Parathyroid adenoma (tissue), 2 donors: ENCODE measurements at regions not wholly inside any gene's neighbourhood (a gene's known extent, or its start where the extent isn't known, plus 50 kb on each side); places are given as distances from the start of the nearest gene placed in this dataset.

Source experiments
- H2AFZ ChIP-seq: fragments of 300-600 bp; sonication (generic); one replicate; pipeline ENCODE4 v1.7.0; 2017; ENCODE audit warnings: antibody characterized with exemption, mild to moderate bottlenecking
- H3K27ac ChIP-seq: fragments of 300-600 bp; sonication (generic); one replicate; pipeline ENCODE4 v1.7.0; 2017
- H3K27me3 ChIP-seq: fragments of 300-600 bp; sonication (generic); one replicate; pipeline ENCODE4 v1.7.0; 2017; ENCODE audit warnings: low read length; ENCODE audit not compliant: control insufficient read depth, insufficient read depth
- H3K36me3 ChIP-seq: fragments of 300-600 bp; sonication (generic); one replicate; pipeline ENCODE4 v1.7.0; 2017; ENCODE audit warnings: low read length; ENCODE audit not compliant: control insufficient read depth, insufficient read depth
- H3K4me1 ChIP-seq: fragments of 300-600 bp; sonication (generic); one replicate; pipeline ENCODE4 v1.7.0; 2017; ENCODE audit warnings: control low read depth
- H3K4me2 ChIP-seq: fragments of 300-600 bp; sonication (generic); one replicate; pipeline ENCODE4 v1.7.0; 2017; ENCODE audit warnings: low read length
- H3K4me3 ChIP-seq: fragments of 300-600 bp; sonication (generic); one replicate; pipeline ENCODE4 v1.7.0; 2017; ENCODE audit warnings: low read depth, low read length
- H3K79me2 ChIP-seq: fragments of 300-600 bp; sonication (generic); one replicate; pipeline ENCODE4 v1.7.0; 2017; ENCODE audit warnings: control low read depth
- H3K9ac ChIP-seq: fragments of 300-600 bp; sonication (generic); one replicate; pipeline ENCODE4 v1.7.0; 2017; ENCODE audit warnings: mild to moderate bottlenecking
- H3K9me3 ChIP-seq: fragments of 300-600 bp; sonication (generic); one replicate; pipeline ENCODE4 v1.7.0; 2017; ENCODE audit warnings: low read length; ENCODE audit not compliant: control insufficient read depth
- TF ChIP-seq, protein P1 (sequence below): fragments of 300-600 bp; sonication (generic); IDR thresholded peaks from one replicate; pipeline ENCODE4 v1.7.0; 2017; ENCODE audit warnings: antibody characterized with exemption, mild to moderate bottlenecking
- donor health status: primary hyperparathyroidism.

DNA sequence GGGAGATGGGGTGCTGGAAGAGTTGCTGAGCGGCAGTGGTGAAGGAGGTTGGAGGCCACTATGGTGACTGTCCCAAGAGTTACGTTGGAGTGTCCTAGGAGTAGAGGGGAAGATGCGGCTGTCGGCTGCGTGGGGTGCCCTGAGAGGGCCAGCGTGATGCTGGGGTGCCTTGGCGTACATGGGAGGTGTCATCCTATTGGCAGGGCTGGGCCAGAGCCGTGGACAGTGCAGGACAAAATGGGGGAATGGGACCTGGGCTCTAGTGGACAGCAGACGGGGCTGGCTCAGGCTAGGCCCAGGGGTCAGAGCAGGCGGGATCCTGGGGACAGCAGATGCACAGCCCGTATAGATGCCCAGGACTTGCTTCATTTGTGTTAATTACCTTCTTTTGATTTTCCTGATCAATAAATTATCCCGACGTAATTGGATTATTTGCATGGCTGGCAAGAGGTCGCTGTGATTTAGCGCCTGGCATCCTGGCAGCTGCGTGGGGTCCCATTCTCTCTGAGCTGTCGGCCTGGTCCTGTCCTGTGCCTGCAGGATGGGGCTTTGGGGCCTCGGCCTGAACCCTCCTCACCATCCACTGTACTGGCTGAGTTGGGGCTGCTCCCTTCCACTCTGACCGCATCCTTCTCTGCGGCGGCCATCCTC lies 203.9 kb upstream of the C14orf180 start:
- Histone ChIP-seq H3K79me2 (no peaks in the 10 kb centered on the region), H3K9me3 (no peaks in the 10 kb centered on the region), H3K27ac (no peak overlapping the region), H3K36me3 (no peaks in the 10 kb centered on the region), H3K27me3 (no peaks in the 10 kb centered on the region), H3K4me2 (no peak overlapping the region), H3K4me3 (no peak overlapping the region), H2AFZ (no peak overlapping the region), H3K9ac (no peak overlapping the region), H3K4me1 (no peaks in the 10 kb centered on the region)
- TF ChIP-seq, protein P1, sequence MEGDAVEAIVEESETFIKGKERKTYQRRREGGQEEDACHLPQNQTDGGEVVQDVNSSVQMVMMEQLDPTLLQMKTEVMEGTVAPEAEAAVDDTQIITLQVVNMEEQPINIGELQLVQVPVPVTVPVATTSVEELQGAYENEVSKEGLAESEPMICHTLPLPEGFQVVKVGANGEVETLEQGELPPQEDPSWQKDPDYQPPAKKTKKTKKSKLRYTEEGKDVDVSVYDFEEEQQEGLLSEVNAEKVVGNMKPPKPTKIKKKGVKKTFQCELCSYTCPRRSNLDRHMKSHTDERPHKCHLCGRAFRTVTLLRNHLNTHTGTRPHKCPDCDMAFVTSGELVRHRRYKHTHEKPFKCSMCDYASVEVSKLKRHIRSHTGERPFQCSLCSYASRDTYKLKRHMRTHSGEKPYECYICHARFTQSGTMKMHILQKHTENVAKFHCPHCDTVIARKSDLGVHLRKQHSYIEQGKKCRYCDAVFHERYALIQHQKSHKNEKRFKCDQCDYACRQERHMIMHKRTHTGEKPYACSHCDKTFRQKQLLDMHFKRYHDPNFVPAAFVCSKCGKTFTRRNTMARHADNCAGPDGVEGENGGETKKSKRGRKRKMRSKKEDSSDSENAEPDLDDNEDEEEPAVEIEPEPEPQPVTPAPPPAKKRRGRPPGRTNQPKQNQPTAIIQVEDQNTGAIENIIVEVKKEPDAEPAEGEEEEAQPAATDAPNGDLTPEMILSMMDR = no peak

DNA sequence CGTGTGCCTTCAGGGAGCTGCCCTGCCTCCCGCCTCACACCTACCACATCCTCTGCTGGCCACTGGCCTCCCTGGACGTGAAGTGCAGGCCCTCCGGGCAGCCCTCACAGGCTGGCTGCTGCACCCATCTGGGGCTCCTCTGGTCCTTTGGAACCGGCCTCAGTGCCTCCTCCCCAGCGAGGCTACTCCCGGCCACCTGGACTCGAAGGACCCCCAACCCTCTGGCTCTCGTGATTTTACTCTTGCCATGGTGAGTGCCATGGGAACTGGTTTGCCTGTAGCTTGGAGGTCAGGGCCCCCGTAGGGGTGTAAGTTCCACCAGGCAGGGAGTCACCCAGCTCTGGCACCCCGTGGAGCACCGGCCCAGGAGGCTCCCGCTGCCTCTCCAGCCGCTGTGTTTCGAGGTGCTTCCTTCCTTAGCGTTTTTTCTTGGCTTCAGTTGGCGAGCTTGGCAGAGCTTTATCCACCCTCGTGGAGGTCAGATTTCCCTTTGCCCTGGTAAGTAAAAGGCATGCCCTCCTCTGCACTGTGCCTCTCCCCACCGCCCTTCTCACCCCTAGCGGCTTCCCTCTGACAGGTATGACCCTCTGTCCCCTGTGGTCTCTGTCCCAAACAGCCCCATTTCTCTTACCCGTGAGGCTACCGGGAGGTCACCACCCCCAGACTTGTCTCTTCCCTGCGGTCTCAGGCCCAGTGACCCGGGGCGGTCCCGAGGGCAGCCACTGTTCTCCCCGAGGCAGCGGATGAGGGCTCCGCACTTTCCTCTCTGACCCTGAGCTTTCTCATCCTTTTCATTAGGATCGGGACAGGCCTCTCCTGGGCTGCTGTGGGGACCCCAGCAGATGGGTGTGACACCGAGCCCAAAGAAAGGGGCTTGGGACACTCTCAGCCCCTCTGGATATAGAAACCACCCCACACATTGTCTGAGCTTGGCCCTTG lies 203.1 kb upstream of the C14orf180 start:
- no peaks in the 10 kb centered on the region for H3K36me3 ChIP-seq
- no peak overlapping the region for H2AFZ ChIP-seq
- no peaks in the 10 kb centered on the region for H3K79me2 ChIP-seq
- no peaks in the 10 kb centered on the region for H3K27me3 ChIP-seq
- no peak overlapping the region for H3K4me2 ChIP-seq
- TF ChIP-seq, protein P1 = no peak
- no peak overlapping the region for H3K4me3 ChIP-seq
- H3K4me1 ChIP-seq = no peaks in the 10 kb centered on the region
- no peaks in the 10 kb centered on the region for H3K9me3 ChIP-seq
- H3K27ac ChIP-seq = no peak overlapping the region
- no peak overlapping the region for H3K9ac ChIP-seq

DNA sequence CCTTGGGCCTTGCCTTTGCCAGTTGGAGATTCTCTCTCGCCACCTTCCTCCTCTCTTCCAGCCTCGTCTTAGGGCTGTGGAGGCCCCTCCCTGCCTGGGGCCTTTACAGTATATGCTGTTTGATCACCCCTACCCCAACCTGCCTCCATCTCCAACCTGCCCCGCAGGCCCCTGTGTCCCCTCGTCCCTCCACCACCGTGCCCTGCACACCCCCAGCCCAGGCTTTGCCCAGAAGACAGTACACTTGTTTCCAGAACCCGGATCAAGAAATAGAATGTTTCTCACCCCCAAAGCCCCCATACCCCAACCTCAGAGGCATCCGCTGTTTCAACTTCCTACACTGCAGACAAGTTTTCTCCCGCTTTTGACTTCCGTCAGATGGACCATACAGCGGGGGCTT lies 202.3 kb upstream of the C14orf180 start:
- no peaks in the 10 kb centered on the region for H3K36me3 ChIP-seq
- H3K4me2 ChIP-seq = no peak overlapping the region
- H3K4me1 ChIP-seq = no peaks in the 10 kb centered on the region
- H3K27me3 ChIP-seq = no peaks in the 10 kb centered on the region
- H3K79me2 ChIP-seq = no peaks in the 10 kb centered on the region
- no peak overlapping the region for H3K27ac ChIP-seq
- no peak overlapping the region for H3K4me3 ChIP-seq
- H3K9ac ChIP-seq = no peak overlapping the region
- TF ChIP-seq, protein P1 = no peak
- H3K9me3 ChIP-seq = no peaks in the 10 kb centered on the region
- no peak overlapping the region for H2AFZ ChIP-seq

DNA sequence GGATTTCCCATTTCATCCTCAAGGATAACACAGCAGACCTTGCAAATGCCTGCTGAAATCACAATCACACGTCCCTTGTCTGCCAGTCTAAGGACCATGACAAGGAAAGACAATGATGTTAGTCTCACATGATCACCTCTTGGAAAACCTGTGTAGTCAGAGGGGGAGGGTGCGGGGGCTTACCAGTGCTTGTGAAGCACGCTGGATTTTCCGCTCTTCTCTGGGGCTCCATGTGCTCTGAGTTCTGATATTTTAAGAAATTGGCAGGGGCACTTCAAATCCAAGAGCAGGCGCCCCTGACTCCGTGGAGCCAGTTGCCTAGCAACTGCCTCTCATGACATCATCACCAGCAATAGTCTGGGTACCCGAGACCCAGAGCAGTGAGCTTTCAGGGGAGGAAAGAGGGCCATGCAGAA lies 200.9 kb upstream of the C14orf180 start:
- Histone ChIP-seq H3K9me3 (no peaks in the 10 kb centered on the region), H3K4me3 (no peak overlapping the region), H3K27me3 (no peaks in the 10 kb centered on the region)

More for the DNA sequence above, 200.9 kb upstream of the C14orf180 start:
- H3K27ac ChIP-seq = no peak overlapping the region
- no peak overlapping the region for H2AFZ ChIP-seq
- H3K4me2 ChIP-seq = no peak overlapping the region
- no peak overlapping the region for H3K9ac ChIP-seq
- H3K4me1 ChIP-seq = no peaks in the 10 kb centered on the region
- H3K36me3 ChIP-seq = no peaks in the 10 kb centered on the region
- TF ChIP-seq, protein P1 = no peak
- no peaks in the 10 kb centered on the region for H3K79me2 ChIP-seq
